HG02938 (cell line): ENCODE measurements at regions not wholly inside any gene's neighbourhood (a gene's known extent, or its start where the extent isn't known, plus 50 kb on each side); places are given as distances from the start of the nearest gene placed in this dataset.
"Not testable (repeated sequence)": the region's sequence is repeated elsewhere in the genome, so short reads cannot be mapped to it uniquely, and the experiment has no call there.

Experiments
- ATAC-seq: cut with Tn5 transposase; IDR thresholded peaks from one replicate; pipeline ENCODE4 v1.9.1; 2021; ENCODE audit warnings: mild to moderate bottlenecking, moderate library complexity; ENCODE audit not compliant: unreplicated experiment

DNA sequence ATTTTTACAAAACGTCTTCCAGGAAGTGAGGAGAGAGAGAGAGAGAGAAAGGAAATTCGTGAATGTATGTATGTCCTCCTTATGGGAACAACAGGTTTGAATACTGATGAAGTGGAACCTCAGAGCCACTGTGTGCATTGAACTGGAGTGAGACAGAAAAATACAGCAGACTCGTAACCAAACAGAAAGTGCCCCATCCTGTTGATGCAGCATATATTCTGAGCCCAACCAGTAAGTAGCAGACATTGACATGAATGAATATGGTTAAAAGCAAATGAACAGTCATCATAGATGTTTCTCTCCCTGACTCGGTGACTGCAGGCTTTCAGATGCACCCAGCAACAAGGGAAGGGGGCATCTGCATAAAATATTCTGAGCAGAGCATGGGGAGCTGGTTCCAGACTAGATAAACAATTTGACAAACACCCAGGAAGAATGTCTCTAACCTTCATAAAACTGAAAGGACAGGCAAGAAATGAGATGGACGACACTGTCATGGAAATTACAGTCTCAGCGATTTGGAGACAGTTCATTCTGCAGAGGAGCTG lies 471.0 kb upstream of the PBX1 start:
- ATAC-seq = no peak

DNA sequence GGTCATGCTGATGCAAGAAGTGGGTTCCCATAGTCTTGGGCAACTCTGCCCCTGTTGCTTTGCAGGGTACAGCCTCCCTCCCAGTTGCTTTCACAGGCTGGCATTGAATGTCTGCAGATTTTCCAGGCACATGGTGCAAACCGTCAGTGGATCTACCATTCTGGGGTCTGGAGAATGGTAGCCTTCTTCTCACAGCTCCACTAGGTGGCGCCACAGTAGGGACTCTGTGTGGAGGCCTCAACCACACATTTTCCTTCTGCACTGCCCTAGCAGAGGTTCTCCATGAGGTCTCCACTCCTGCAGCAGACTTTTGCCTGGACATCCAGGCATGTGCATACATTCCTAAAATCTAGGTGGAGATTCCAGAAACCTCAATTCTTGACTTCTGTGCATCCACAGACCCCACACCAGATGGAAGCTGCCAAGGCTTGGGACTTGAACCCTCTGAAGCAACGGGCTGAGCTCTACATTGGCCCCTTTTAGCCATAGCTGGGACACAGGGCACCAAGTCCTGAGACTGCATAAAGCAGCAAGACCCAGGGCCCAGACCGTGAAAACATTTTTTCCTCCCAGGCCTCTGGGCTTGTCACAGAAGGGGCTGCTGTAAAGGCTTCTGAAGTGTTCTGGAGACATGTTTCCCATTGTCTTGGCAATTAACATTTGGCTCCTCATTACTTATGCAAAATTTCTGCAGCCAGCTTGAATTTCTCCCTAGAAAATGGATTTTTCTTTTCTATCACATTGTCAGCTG lies 466.2 kb upstream of the PBX1 start:
- no peak for ATAC-seq

DNA sequence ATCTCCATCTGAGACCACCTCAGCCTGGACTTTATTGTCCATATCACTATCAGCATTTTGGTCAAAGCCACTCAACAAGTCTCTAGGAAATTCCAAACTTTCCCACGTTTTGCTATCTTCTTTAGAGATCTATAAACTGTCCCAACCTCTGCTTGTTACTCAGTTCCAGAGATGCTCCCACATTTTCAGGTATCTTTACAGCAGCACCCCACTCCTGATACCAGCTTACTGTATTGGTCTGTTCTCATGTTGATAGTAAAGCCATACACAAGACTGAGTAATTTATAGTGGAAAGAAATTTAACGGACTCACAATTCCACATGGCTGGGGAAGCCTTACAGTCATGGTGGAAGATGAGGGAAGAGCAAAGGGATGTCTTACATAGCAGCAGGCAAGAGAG lies 465.4 kb upstream of the PBX1 start:
- no peak for ATAC-seq

DNA sequence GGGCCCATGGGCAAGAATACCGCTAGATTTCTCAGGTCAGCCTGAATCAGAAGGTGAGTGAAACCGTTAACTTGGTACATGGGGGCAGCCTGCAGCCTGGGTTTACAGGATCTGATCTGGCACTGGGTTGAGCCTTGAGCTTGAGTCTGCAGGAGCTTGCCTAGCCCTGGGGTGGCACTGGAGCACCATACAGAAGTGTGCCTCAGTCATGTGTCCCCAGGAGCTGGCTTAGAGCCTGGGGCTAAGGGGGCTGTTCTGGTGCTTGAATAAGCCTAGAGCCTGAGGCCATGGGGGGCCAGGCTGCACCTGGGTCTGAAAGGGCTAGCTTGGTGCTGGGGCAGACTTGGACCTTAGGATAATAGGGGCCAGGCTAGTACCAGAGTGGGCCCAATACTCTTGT lies 457.2 kb upstream of the PBX1 start:
- no peak for ATAC-seq

DNA sequence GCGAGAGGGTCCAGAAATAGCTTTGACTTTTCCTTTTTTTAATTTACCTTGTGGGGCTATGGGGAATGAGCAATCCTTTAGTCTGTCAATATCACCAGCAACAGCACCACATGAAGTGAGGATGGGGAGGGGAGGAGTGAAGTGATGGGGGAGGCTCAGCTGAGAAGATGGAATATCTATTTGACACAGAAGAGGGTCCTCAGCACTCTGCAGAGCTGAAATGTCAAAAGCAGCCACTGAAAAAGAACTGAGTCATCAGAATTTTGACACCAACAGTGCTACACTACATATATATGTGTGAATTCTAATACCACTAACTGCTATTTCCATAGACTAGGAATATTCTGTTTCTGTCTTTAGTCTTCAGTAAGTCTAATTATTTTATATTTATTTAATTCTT lies 427.0 kb upstream of the PBX1 start:
- no peak for ATAC-seq

DNA sequence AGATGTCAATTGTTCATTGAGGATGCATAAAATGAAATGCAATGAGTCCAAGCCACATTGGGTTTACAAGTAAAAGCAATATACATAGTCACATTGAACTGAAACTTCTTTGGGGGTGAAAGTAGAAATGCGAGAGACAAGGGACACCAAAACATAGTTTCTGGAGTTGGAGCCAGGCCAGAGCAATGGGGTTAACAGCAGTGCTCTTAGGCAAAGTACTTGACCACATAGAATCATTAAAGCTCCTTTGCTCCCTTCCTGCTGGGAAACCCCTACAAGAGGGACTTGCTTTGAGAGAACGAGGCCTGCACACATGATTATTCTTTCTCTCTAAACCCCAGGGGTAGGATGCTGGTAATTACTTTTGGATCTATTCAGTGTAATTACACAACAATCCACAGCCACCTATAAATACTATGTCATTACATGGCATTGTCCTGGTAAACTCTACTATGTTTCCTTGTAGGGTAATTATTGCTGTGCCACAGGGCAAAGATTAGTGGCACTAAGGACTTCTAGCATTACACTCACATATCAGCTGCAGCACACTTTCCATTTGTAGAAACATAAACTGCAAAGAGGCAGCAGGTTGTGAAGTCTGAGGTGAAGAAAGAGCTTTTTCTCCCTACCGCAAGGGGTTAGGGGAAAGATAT lies 421.6 kb upstream of the PBX1 start:
- ATAC-seq = no peak

DNA sequence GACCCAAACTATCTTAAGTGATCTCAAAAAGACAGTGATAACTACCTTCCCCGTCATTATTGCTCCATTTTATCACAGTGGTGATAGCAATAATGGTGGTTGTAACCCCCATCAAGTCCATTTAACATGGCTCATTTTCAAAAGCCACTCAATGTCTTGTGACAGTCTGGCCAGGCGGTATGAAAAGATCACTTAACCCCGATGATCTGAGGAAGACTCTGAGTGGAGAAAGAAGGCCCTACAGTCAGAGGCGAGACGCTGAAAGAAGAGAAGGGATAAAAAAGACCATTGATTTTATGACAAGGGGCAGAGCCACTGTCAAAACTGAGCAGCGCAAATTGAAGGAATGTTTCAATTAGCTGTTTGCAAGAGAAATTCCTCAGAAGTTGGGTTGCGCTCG lies 417.2 kb upstream of the PBX1 start:
- ATAC-seq = no peak

DNA sequence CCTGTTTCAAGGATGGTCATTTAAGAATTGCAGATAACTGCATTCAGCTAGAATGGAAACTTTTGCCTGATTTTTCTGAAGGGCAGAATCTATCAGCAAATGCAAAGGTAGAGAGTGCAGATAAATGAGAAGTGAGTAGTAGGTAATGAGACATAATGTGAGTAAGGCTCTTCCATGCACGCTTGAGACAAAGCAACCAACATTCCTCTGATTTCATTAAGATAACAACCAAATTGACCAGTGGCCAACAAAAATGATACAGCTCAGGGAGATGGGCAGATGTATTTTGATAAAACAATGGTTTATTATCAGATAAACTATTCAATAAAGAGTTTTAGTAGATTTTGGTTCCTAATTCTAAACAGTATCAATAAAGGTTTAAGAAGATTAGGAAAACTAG lies 404.4 kb upstream of the PBX1 start:
- ATAC-seq = no peak

DNA sequence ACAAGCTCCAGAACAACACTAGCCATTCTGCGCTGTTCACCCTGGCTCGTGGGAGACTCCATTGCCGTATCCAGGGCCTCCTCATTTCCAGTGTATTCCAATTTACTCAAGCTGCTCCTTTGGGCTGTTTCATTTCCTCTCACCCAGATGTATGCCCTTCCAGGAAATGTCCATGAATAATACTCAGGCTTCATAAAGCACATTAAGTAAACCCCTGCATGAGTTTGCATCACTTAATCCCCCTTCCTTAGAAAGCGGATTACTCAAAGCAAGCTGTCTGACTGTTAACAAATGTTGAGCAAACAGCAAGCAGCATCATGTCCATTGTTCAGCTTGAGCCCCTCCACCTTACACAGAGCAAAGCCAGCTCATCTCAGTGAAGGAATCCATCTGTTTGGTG lies 403.6 kb upstream of the PBX1 start:
- no peak for ATAC-seq

DNA sequence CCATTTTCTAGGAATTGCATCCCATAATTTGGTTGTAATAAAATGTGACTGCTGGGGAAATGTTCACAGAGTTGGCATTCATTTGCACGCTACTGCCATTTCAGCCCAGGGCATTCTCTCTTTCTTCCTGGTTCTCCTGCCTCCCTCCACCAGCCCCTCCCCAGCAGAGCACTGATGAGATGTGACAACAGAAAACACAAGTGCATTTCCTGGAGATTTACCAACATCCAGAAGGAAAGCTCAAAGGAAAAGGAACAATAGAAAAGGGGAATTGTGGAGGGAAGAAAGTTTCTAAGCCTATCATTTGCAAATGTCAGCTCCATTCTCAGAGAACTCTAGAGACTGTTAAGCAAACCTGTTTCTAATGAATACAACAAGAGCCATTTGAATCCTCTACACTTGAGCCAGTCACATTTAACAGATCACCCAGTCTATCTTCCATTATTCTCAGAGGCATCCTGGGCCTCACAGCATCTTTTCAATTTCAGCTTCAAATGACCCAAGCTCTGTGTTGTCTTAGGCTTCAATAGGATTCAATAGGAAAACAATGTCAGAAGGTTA lies 395.6 kb upstream of the PBX1 start:
- ATAC-seq = no peak

DNA sequence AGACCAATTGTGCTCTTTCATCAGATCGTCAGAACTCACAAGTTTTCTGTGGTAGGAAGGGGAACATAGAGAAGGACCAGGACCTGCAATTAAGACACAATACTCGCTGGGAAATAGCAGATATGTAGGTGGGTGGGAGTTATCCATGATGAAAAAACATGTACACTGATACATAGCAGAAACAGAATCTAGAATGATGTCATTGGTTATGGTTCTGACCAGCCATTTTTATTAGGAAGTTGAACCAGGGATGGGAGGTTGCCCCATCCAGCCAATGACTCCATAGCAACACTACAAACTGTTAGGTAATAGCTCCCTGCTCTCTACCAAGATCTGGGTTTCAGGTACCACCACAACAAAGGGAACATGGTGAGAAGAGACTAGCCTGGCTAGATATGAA lies 393.5 kb upstream of the PBX1 start:
- no peak for ATAC-seq

DNA sequence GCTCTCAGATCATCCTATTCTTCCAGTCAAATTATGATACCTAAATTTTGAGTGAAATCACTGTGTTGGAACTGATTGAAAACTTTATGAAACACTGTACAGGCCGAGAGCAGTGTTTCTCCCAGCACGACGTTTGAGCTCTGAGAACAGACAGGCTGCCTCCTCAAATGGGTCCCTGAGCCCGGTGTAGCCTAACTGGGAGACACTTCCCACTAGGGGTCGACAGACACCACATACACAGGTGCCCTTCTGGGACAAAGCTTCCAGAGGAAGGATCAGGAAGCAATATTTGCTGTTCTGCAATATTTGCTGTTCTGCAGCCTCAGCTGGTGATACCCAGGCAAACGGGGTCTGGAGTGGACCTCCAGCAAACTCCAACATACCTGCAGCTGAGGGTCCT lies 392.5 kb upstream of the PBX1 start:
- not testable (repeated sequence) for ATAC-seq

DNA sequence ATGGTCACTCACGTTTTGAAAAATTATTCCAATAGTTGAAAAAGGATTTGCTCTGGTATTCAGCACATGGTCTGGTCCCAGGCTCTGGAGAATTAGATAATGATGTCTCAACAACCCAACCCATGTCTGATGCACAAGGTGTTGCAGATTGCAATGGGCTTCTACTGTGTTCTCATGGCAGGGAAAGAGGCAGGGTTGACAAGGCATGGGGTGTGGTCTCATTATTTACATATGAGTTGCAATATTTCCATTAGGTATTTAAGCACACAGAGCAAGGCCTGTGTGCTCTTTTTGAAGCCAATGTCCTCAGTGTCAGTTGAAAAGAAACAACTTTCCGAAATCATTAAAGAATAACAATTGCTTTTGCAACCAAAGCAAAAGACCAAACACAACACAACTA lies 381.9 kb upstream of the PBX1 start:
- ATAC-seq = no peak

DNA sequence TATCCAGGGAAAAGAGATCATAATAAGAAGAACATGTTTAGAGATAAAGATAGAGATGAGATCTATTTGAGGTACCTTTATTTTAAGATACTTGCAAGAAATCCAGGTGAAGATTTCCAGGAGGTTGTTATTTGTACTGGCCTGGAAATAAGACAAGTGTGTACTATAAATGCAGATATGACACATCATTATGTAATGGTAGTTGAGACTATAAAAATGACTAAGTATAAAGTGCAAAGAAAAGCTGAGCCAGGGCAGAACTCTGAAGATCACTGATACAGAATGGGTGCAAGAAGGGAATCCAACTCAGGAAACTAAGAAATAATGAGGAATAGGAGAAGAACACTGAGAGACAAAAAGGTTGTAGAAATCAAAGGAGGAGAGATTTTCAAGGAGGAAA lies 378.2 kb upstream of the PBX1 start:
- no peak for ATAC-seq

DNA sequence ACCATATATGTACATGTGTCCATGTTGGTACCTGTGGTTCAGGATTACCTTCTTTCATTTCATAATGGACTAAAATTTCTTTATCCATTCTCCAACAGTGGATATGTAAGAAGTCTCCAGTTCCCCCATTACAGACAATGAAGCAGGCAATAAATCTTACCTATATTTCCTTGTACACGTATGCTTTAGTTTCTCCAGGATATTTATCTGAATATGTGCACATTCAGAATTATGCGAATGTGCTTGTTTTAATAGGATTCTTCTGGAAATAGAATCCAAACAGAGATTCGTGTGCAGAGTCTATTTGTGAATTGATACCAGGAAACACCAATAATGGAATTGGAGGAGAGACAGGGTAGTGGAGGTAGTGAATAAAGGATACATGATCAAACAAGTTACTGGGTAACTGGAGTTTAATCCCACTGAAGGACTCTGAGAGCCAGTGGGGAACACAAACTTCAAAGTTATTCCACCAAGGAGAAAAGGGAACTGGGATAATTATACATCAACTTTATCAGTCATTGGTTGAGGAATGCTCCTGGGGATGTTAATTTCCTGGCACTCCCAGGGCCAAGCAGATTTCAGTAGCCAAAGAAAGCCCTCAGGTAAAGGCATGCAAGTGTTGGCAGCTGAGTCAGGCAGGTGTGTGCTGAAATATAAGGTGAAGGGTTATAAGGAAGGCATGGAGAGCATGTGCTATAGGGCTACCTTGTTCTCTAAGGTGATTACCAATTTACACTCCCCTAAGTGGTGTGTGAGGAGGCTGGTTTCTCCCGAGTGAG lies 374.9 kb upstream of the PBX1 start:
- no peak for ATAC-seq

DNA sequence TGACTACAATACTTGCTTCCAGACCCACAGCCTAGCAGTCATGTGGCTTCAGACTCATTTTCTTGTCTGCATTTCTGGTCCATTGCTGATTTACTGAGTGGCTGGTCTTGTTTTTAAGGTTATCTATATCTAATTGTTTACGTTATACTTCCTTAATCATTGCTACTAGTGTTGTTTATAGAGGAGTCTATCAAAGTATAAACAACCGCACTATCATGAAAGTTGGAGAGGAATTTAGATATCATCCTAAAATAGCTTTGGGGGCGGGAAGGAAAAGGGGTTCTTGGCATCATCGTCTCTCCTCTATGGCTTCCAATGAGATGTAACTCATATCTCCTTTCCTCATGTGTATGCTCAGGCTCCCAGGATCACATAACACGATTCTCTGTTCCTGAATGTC lies 372.1 kb upstream of the PBX1 start:
- no peak for ATAC-seq

DNA sequence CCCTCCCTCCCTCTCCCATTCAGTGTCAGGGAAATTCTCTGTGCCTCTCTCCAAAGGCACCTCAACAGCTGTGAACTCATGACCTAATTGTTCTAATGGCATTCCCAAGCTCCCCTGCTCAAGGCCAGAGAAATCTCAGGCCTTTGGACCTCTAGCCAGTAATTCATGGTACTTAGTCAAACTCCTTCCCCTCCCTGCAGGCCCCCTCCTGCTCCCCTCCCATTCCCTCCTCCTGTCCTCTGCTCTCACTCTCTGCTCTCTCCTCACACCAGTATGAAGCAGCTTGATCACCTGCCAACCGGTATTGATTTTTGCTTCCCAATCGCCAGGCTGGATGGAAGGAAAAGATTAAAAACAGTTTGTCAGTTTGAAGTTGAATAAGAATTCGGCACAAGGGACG lies 370.5 kb upstream of the PBX1 start:
- ATAC-seq = no peak

DNA sequence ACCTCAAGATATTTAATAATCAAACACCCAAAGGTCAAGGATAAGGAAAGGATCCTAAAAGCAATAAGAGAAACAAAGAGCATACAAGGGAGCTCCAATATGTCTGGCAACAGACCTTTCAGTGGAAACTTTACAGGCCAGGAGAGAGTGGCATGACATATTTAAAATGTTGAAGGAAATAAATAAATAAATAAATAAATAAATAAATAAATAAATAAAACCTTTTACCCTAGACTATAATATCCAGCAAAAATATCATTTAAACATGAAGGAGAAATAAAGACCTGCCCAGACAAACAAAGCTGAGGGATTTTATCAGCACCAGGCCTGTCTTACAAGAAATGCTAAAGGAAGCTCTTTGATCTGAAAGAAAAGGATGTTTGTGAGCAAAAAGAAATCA lies 367.8 kb upstream of the PBX1 start:
- ATAC-seq = no peak

DNA sequence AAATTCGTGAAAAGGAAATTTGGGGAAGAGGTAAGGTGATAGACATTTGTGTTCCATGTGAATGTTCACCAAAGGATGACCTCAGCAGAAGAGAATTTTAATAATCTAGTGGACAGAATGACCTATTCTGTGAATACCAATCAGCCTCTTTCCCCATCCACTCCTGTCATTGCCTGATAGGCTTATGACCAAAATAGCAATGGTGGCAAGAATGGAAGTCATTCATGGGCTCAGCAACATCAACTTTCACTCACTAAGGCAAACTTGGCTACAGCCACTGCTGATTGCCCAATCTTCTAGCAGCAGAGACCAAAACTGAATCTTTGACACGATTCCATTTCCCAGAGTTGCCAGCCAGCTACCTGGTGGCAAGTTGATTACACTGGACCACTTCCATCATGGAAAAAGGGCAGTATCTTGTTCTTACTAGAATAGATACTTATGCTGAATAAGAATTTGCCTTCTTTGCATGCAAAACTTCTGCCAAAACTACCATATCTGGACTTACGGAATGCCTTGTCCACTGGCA lies 348.7 kb upstream of the PBX1 start:
- ATAC-seq = no peak

DNA sequence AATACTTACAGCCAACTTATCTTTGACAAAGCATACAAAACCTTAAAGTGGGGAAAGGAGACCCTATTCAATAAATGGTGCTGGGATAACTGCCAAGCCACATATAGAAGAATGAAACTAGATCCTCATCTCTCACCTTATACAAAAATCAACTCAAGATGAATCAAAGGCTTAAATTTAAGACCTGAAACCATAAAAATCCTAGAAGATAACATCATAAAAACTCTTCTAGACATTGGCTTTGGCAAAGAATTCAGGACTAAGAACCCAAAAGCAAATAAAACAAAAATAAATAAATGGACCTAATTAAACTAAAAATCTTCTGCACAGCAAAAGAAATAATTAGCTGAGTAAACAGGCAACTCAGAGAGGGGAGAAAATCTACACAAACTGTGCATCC lies 335.6 kb upstream of the PBX1 start:
- no peak for ATAC-seq

DNA sequence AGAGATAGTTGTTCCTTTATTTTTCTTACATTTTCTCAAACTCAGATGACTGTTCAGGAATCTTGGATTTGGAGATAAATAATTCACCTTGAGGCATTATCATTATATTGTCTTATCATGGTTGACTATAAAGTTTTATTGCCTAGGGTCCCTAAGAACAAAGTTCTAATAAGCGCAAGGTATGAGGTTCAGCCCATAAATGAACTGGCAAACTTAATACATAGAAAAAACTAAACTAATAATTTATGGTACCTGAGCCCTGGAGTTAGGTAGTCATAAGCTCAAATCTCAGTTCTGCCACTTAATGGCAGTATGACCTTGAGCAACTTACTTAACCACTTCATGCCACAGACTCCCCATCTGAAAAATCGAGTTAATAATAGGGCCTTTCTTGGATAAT lies 334.0 kb upstream of the PBX1 start:
- no peak for ATAC-seq
